IMR-90 (cell line): ENCODE measurements at regions not wholly inside any gene's neighbourhood (a gene's known extent, or its start where the extent isn't known, plus 50 kb on each side); places are given as distances from the start of the nearest gene placed in this dataset.

Experiments
- ATAC-seq: fragments of 200-7000 bp; cut with Tn5 transposase; 2 replicates; pipeline ENCODE4 v1.9.1; 2020; ENCODE audit warnings: low read depth, mild to moderate bottlenecking, moderate library complexity
- BruUV-seq: library from RNA; stranded (reverse); fragments of 400-500 nt; replicated peaks from 2 replicates; lab custom pipeline; 2021; lab: Mats Ljungman, UMichigan
- CTCF ChIA-PET: fragments of 300-600 bp; formaldehyde crosslinking; extraction: SDS; loops from one replicate; lab custom pipeline; 2021; ENCODE audit warnings: antibody characterized with exemption; lab: Yijun Ruan, JAX
- POLR2A ChIA-PET: fragments of 300-600 bp; sonication (Branson Sonifier 250); formaldehyde crosslinking; loops from one replicate; lab custom pipeline; 2022; ENCODE audit warnings: antibody characterized with exemption; ENCODE audit not compliant: unreplicated experiment; lab: Charles Lee
- DNase-seq: peaks from one replicate; pipeline ENCODE4 v3.0.0; 2013
- H2AFZ ChIP-seq: replicated peaks from 2 replicates; pipeline ENCODE3; 2013; ENCODE audit warnings: low read length, mild to moderate bottlenecking; ENCODE audit not compliant: poor library complexity
- H2AK5ac ChIP-seq: 2 replicates; pipeline ENCODE4 v1.6.1; 2013; ENCODE audit warnings: low read depth, low read length, inconsistent platforms
- H2AK9ac ChIP-seq: replicated peaks from 2 replicates; pipeline ENCODE3; 2013; ENCODE audit warnings: mild to moderate bottlenecking, low read depth, low read length, moderate library complexity; ENCODE audit not compliant: poor library complexity
- H2BK120ac ChIP-seq: 2 replicates; pipeline ENCODE4 v1.6.1; 2013; ENCODE audit warnings: low read depth, low read length, inconsistent platforms
- H2BK15ac ChIP-seq: 3 replicates; pipeline ENCODE4 v1.6.1; 2013; ENCODE audit warnings: low read depth, low read length, inconsistent platforms
- H2BK20ac ChIP-seq: 2 replicates; pipeline ENCODE4 v1.6.1; 2013; ENCODE audit warnings: low read depth, mild to moderate bottlenecking, inconsistent platforms, low read length, moderate library complexity
- H2BK5ac ChIP-seq: 2 replicates; pipeline ENCODE4 v1.6.1; 2013; ENCODE audit warnings: mild to moderate bottlenecking, low read depth, low read length, inconsistent platforms; ENCODE audit not compliant: poor library complexity, severe bottlenecking
- H3K14ac ChIP-seq: replicated peaks from 2 replicates; pipeline ENCODE4 v1.6.1; 2013; ENCODE audit warnings: low read depth, low read length, inconsistent platforms
- H3K18ac ChIP-seq: 2 replicates; pipeline ENCODE4 v1.6.1; 2013; ENCODE audit warnings: low read depth, low read length, control low read depth
- H3K23ac ChIP-seq: 2 replicates; pipeline ENCODE4 v1.6.1; 2013; ENCODE audit warnings: low read depth, low read length, inconsistent platforms
- H3K27ac ChIP-seq: 2 replicates; pipeline ENCODE4 v1.5.1; 2013; ENCODE audit warnings: mild to moderate bottlenecking, control low read depth, low read length; ENCODE audit not compliant: insufficient read depth
- H3K27me3 ChIP-seq: 2 replicates; pipeline ENCODE4 v1.6.1; 2013; ENCODE audit warnings: low read length; ENCODE audit not compliant: control insufficient read depth, insufficient read depth
- H3K36me3 ChIP-seq: 2 replicates; pipeline ENCODE4 v1.6.1; 2013; ENCODE audit warnings: low read length, mixed read lengths; ENCODE audit not compliant: control insufficient read depth, insufficient read depth
- H3K4ac ChIP-seq: 2 replicates; pipeline ENCODE4 v1.6.1; 2013; ENCODE audit warnings: low read depth, low read length, inconsistent platforms
- H3K4me1 ChIP-seq: 2 replicates; pipeline ENCODE4 v1.6.1; 2013; ENCODE audit warnings: low read length, mixed read lengths; ENCODE audit not compliant: control insufficient read depth, insufficient read depth
- H3K4me2 ChIP-seq: 2 replicates; pipeline ENCODE4 v1.6.1; 2013; ENCODE audit warnings: low read depth, mild to moderate bottlenecking, control low read depth, low read length, moderate library complexity
- H3K4me3 ChIP-seq: 2 replicates; pipeline ENCODE4 v1.5.1; 2013; ENCODE audit warnings: low read depth, mild to moderate bottlenecking, control low read depth, low read length, moderate library complexity; ENCODE audit not compliant: insufficient read depth
- H3K56ac ChIP-seq: 2 replicates; pipeline ENCODE4 v1.6.1; 2013; ENCODE audit warnings: low read length, inconsistent platforms; ENCODE audit not compliant: insufficient read depth; ENCODE audit errors: extremely low read depth
- H3K79me1 ChIP-seq, 2 experiments: 2 replicates each; pipeline ENCODE4 v1.6.1; 2013; ENCODE audit warnings: low read length in 2 of 2, inconsistent platforms in 1 of 2, low read depth in 1 of 2
- H3K9ac ChIP-seq: 2 replicates; pipeline ENCODE4 v1.6.1; 2013; ENCODE audit warnings: low read depth, low read length, control low read depth
- H3K9me1 ChIP-seq: 2 replicates; pipeline ENCODE4 v1.6.1; 2013; ENCODE audit warnings: low read length, inconsistent platforms; ENCODE audit not compliant: insufficient read depth
- H3K9me3 ChIP-seq: 2 replicates; pipeline ENCODE4 v1.6.1; 2013; ENCODE audit warnings: low read length; ENCODE audit not compliant: control insufficient read depth, insufficient read depth
- H4K20me1 ChIP-seq: 2 replicates; pipeline ENCODE4 v1.6.1; 2013; ENCODE audit warnings: low read length, inconsistent platforms; ENCODE audit not compliant: insufficient read depth
- H4K5ac ChIP-seq: 2 replicates; pipeline ENCODE4 v1.6.1; 2013; ENCODE audit warnings: mild to moderate bottlenecking, low read depth, low read length, control low read depth
- H4K8ac ChIP-seq, 2 experiments: 2 replicates each; pipeline ENCODE4 v1.6.1; 2013; ENCODE audit warnings: low read depth in 2 of 2, low read length in 2 of 2, control low read depth in 1 of 2, inconsistent platforms in 1 of 2
- H4K91ac ChIP-seq: 2 replicates; pipeline ENCODE4 v1.6.1; 2013; ENCODE audit warnings: low read depth, low read length, inconsistent platforms; ENCODE audit not compliant: insufficient read depth
- BHLHE40 ChIP-seq: fragments of 150-350 bp; IDR thresholded peaks from 2 replicates; pipeline ENCODE4 v1.6.1; 2016; ENCODE audit warnings: mild to moderate bottlenecking, low read depth, low read length
- CEBPB ChIP-seq: IDR thresholded peaks from 2 replicates; pipeline ENCODE4 v1.6.1; 2012; ENCODE audit warnings: low read depth, low read length, improper control_type of control experiment
- MAZ ChIP-seq: IDR thresholded peaks from 2 replicates; pipeline ENCODE4 v1.6.1; 2012; ENCODE audit warnings: low read depth, mild to moderate bottlenecking, low read length, improper control_type of control experiment, moderate library complexity, borderline replicate concordance
- NFE2L2 ChIP-seq: fragments of 150-350 bp; IDR thresholded peaks from 2 replicates; pipeline ENCODE4 v1.6.1; 2016; ENCODE audit warnings: low read depth, mild to moderate bottlenecking, low read length
- POLR2A ChIP-seq: IDR thresholded peaks from 2 replicates; pipeline ENCODE4 v1.6.1; 2012; ENCODE audit warnings: mild to moderate bottlenecking, low read depth, low read length
- RAD21 ChIP-seq: IDR thresholded peaks from 2 replicates; pipeline ENCODE4 v1.6.1; 2012; ENCODE audit warnings: low read length, improper control_type of control experiment
- SMC3 ChIP-seq: fragments of 150-350 bp; IDR thresholded peaks from 2 replicates; pipeline ENCODE4 v1.6.1; 2016; ENCODE audit warnings: low read depth, mild to moderate bottlenecking, antibody characterized with exemption, low read length, moderate library complexity
- WGBS, 2 experiments: methylation state at CpG; one replicate each; pipeline versions ENCODE4 v1.1.5 to v1.1.7; 2013; ENCODE audit warnings: missing lambda C conversion rate in 2 of 2; ENCODE audit not compliant: insufficient read length in 1 of 2; ENCODE audit errors: extremely low coverage in 2 of 2; 5-methylcytosine and 5-hydroxymethylcytosine counted together
- dilution Hi-C: fragments of 300-500 bp; cut with HindIII; formaldehyde crosslinking; loops from one replicate; pipeline ENCODE4 v1.14.3; 2018; ENCODE audit warnings: low sequenced_read_pairs; ENCODE audit not compliant: unreplicated experiment
- in situ Hi-C: fragments of 300-500 bp; cut with MboI; formaldehyde crosslinking; loops from 3 replicates; pipeline ENCODE4 v1.14.3; 2019; ENCODE audit warnings: low sequenced_read_pairs, inconsistent platforms, mixed read lengths
- intact Hi-C: fragments of 100-400 bp; cut with micrococcal nuclease; formaldehyde crosslinking; loops from 2 replicates; pipeline ENCODE4 v1.10.0; 2022

- H2BK120ac ChIP-seq = no peak overlapping the region
- no peak overlapping the region for H2BK15ac ChIP-seq
- no peaks in the 10 kb centered on the region for H3K4me1 ChIP-seq
- no peak overlapping the region for H2BK5ac ChIP-seq
- H3K9me1 ChIP-seq = no peaks in the 10 kb centered on the region
- dilution Hi-C loops (no loop called here), in situ Hi-C loops (no loop called here), intact Hi-C loops (no loop called here)
- H3K9me3 ChIP-seq = no peaks in the 10 kb centered on the region
- H2AFZ ChIP-seq = no peak overlapping the region
- no peak overlapping the region for H4K5ac ChIP-seq
- H2AK9ac ChIP-seq = no peak overlapping the region
- TF ChIP-seq CEBPB = no peak
- TF ChIP-seq BHLHE40 = no peak
- TF ChIP-seq MAZ = no peak
- TF ChIP-seq POLR2A = no peak
- TF ChIP-seq NFE2L2 = no peak
- no peak for TF ChIP-seq SMC3
- no peak for TF ChIP-seq RAD21
- no peak overlapping the region for H3K4ac ChIP-seq
- ChIA-PET CTCF (no interaction called here), POLR2A (no interaction called here)
- no peak overlapping the region for H3K4me3 ChIP-seq
- BruUV-seq = no TSS peak
- ATAC-seq = no peak
- no peaks in the 10 kb centered on the region for H3K36me3 ChIP-seq
- H3K4me2 ChIP-seq = no peak overlapping the region
- H4K91ac ChIP-seq = no peak overlapping the region
- H4K8ac ChIP-seq = no peak overlapping the region
- H4K20me1 ChIP-seq = no peaks in the 10 kb centered on the region
- H3K79me1 ChIP-seq = no peaks in the 10 kb centered on the region
- no peak overlapping the region for H3K27ac ChIP-seq
- no peak for DNase-seq
- no peak overlapping the region for H3K9ac ChIP-seq
- H3K23ac ChIP-seq = no peak overlapping the region
- no peaks in the 10 kb centered on the region for H3K27me3 ChIP-seq
- no peak overlapping the region for H2BK20ac ChIP-seq
- no CpG with 5 or more reads among the region's 2 CpGs for WGBS, 2 experiments
- no peak overlapping the region for H3K56ac ChIP-seq
- no peak overlapping the region for H3K18ac ChIP-seq
- H3K14ac ChIP-seq = no peak overlapping the region
- H2AK5ac ChIP-seq = no peak overlapping the region
Observed at GRCh38 chr6:92683748-92684147, 735.6 kb downstream of the EPHA7 start.
